ENCODE measurements at regions not wholly inside any gene's neighbourhood (a gene's known extent, or its start where the extent isn't known, plus 50 kb on each side); places are given as distances from the start of the nearest gene placed in this dataset.

DNA sequence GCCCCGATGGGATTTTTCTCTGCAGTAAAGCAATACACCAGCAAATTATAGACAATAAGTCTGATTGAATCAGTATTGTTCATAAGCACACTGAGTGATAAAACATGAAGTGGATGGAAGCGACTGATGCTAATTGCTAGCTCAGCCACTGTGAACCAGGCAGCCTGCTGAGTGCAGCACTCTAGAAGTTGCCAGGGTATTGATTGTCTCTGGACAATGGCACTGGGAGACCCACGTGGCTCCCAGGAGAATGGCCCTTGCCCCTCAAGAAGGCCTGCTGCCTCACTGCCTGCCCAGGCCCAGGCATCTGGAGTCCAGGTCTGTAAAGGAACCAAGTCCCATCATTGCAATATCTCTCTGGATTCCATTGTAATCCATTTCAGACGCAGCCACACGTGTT, 80.4 kb upstream of the TCERG1L start:
- intact Hi-C loops (cut with micrococcal nuclease): no loop called here
- H3K4me3 Mint-ChIP-seq: no peak overlapping the region
- DNase-seq (no peak), ATAC-seq (no peak)
- no peaks in the 10 kb centered on the region for H3K27me3 Mint-ChIP-seq
- no peaks in the 10 kb centered on the region for H3K4me1 Mint-ChIP-seq (ENCODE audit: low read depth)
- CTCF ChIA-PET: no interaction called here
- POLR2A ChIA-PET: no interaction called here
- TF ChIP-seq, protein P1, sequence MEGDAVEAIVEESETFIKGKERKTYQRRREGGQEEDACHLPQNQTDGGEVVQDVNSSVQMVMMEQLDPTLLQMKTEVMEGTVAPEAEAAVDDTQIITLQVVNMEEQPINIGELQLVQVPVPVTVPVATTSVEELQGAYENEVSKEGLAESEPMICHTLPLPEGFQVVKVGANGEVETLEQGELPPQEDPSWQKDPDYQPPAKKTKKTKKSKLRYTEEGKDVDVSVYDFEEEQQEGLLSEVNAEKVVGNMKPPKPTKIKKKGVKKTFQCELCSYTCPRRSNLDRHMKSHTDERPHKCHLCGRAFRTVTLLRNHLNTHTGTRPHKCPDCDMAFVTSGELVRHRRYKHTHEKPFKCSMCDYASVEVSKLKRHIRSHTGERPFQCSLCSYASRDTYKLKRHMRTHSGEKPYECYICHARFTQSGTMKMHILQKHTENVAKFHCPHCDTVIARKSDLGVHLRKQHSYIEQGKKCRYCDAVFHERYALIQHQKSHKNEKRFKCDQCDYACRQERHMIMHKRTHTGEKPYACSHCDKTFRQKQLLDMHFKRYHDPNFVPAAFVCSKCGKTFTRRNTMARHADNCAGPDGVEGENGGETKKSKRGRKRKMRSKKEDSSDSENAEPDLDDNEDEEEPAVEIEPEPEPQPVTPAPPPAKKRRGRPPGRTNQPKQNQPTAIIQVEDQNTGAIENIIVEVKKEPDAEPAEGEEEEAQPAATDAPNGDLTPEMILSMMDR (IDR thresholded peaks at IDR 0.05): no peak
- H3K9me3 Mint-ChIP-seq: no peaks in the 10 kb centered on the region
- H3K27ac Mint-ChIP-seq: no peak overlapping the region
- no peaks in the 10 kb centered on the region for H3K36me3 Mint-ChIP-seq (ENCODE audit: low read depth)

- no peak overlapping the region for H3K4me3 Mint-ChIP-seq
- POLR2A ChIA-PET: no interaction called here
- CTCF ChIA-PET: no interaction called here
- no peak overlapping the region for H3K27ac Mint-ChIP-seq
- intact Hi-C loops (cut with micrococcal nuclease): no loop called here
- H3K36me3 Mint-ChIP-seq (ENCODE audit: low read depth): no peaks in the 10 kb centered on the region
- no peaks in the 10 kb centered on the region for H3K4me1 Mint-ChIP-seq (ENCODE audit: low read depth)
- DNase-seq (no peak), ATAC-seq (no peak)
- TF ChIP-seq, protein P1 (IDR thresholded peaks at IDR 0.05): no peak
- H3K9me3 Mint-ChIP-seq: no peaks in the 10 kb centered on the region
- no peaks in the 10 kb centered on the region for H3K27me3 Mint-ChIP-seq
Measured at GRCh38 chr10:131396121-131397050, 84.9 kb upstream of the TCERG1L start.

DNA sequence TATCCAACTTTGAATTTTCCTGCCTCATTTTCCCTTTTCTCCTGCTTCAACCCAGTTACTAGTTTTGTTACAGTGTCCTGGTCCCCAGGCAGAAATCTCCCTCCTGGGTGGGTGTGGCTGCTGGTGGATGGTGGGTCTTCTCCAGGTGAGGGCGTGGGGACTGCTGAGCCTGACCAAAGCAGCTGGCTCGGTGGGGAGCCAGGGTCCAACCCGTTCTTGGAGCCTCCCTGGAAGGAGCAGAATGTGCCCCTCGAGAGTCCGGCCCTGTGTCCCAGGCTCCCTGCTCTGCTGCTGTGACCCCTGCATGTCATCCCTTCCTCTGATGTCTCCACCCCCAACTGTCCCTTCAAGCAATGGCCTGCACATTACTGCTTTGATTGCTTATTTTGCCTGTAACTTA, 86.6 kb upstream of the TCERG1L start:
- Mint-ChIP-seq H3K4me3 (no peak overlapping the region), H3K27ac (no peak overlapping the region), H3K4me1 (ENCODE audit: low read depth) (no peaks in the 10 kb centered on the region), H3K36me3 (ENCODE audit: low read depth) (no peaks in the 10 kb centered on the region), H3K9me3 (no peaks in the 10 kb centered on the region), H3K27me3 (no peaks in the 10 kb centered on the region)
- POLR2A ChIA-PET: no interaction called here
- ATAC-seq (no peak), DNase-seq (no peak)
- TF ChIP-seq, protein P1 (IDR thresholded peaks at IDR 0.05): no peak
- CTCF ChIA-PET: no interaction called here
- intact Hi-C loops (cut with micrococcal nuclease): no loop called here

DNA sequence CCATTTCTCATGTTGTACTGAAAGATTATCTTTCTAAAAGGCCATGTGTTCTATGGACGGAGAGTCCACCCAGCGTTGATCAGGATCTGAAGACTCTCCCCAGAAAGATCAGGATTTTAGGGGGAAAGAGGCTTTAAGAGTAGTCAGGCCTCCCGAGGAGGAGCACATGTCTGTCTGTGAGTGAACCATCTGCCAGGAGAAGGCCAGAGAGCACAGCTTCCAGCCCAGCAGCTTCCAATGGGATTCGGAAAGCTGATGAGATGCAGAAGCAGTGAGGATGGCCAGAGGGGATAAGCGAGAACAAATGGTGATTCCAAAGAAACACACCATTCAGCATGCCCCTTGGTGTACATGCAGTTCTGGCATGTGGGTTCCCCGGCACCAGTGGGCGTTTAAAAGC, 88.5 kb upstream of the TCERG1L start:
- TF ChIP-seq, protein P1 (IDR thresholded peaks at IDR 0.05): no peak
- no peak for DNase-seq
- H3K4me1 Mint-ChIP-seq (ENCODE audit: low read depth): no peaks in the 10 kb centered on the region
- H3K9me3 Mint-ChIP-seq: no peaks in the 10 kb centered on the region
- no peaks in the 10 kb centered on the region for H3K27me3 Mint-ChIP-seq
- H3K36me3 Mint-ChIP-seq (ENCODE audit: low read depth): no peaks in the 10 kb centered on the region
- intact Hi-C loops (cut with micrococcal nuclease): no loop called here
- ATAC-seq: no peak
- H3K27ac Mint-ChIP-seq: no peak overlapping the region
- ChIA-PET CTCF (no interaction called here), POLR2A (no interaction called here)
- H3K4me3 Mint-ChIP-seq: no peak overlapping the region

DNA sequence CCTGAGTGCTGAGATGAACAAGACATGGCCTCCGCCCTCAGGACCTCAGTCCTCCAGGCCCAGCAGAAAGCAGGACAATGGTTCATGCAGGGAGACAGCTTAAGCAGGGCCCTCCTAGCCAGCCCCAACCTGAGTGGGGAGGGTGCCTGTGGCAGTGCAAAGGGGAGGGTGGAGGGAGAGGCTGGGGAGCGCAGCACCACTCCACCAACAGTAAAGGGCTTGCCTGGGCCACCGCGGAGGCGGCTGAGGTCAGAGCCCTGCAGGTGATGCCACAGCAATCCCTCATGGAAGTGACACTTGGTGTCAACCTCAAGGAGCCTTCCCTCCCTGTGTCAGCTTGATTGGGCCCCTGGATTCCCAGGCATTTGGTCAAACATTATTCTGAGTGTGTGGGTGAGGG, 89.0 kb upstream of the TCERG1L start:
- CTCF ChIA-PET: no interaction called here
- TF ChIP-seq, protein P1 (IDR thresholded peaks at IDR 0.05): no peak
- ATAC-seq (no peak), DNase-seq (no peak)
- Mint-ChIP-seq H3K27me3 (no peaks in the 10 kb centered on the region), H3K4me1 (ENCODE audit: low read depth) (no peaks in the 10 kb centered on the region), H3K36me3 (ENCODE audit: low read depth) (no peaks in the 10 kb centered on the region), H3K27ac (no peak overlapping the region), H3K4me3 (no peak overlapping the region), H3K9me3 (no peaks in the 10 kb centered on the region)
- intact Hi-C loops (cut with micrococcal nuclease): no loop called here
- POLR2A ChIA-PET: no interaction called here
